Left ventricle myocardium inferior (tissue), 1 donor: ENCODE measurements at regions not wholly inside any gene's neighbourhood (a gene's known extent, or its start where the extent isn't known, plus 50 kb on each side); places are given as distances from the start of the nearest gene placed in this dataset.

Experiments
- DNase-seq: peaks from one replicate; pipeline ENCODE4 v3.0.0-alpha.2; 2020
- H3K27ac ChIP-seq: fragments of 200-600 bp; replicated peaks from 2 replicates; pipeline ENCODE4 v1.8.0; 2021
- H3K27me3 ChIP-seq: fragments of 200-600 bp; 2 replicates; pipeline ENCODE4 v1.8.0; 2021; ENCODE audit warnings: low read depth
- H3K36me3 ChIP-seq: fragments of 200-600 bp; 2 replicates; pipeline ENCODE4 v1.8.0; 2021
- H3K4me1 ChIP-seq: fragments of 200-600 bp; 2 replicates; pipeline ENCODE4 v1.8.0; 2021
- H3K4me3 ChIP-seq: fragments of 200-600 bp; 2 replicates; pipeline ENCODE4 v1.8.0; 2021; ENCODE audit warnings: mild to moderate bottlenecking, moderate library complexity
- H3K9me3 ChIP-seq: fragments of 200-600 bp; replicated peaks from 2 replicates; pipeline ENCODE4 v1.8.0; 2021
- intact Hi-C: fragments of 100-400 bp; cut with micrococcal nuclease; formaldehyde crosslinking; loops from one replicate; pipeline ENCODE4 v1.11.0; 2022
- TF ChIP-seq, protein P1 (sequence below): fragments of 200-600 bp; IDR thresholded peaks from 2 replicates; pipeline ENCODE4 v1.8.0; 2021; ENCODE audit warnings: antibody characterized with exemption, mild to moderate bottlenecking, borderline replicate concordance
- donor health status: DM: no; HTN: yes; CAD: no; lungs with severe emphysema.

DNA sequence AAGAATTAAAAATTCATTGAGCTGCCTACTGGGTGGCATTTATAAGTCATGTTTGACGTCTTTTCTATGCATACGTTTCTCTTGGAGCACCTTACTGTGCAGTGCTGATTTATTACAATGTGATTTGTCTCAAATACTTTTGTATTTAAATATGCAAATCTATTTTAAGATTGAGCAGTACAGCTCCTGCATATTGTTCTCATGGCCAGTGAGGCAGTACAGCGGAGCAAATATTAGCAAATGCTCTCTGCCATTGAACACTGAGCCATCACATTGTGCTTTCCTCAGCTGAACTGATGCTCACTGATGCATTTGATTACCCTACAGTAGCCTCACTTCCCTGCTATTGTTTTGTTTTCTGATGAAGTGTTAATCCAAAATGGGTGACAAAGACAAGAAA lies 149.6 kb downstream of the HTR1A start:
- Histone ChIP-seq H3K27ac (no peak overlapping the region), H3K36me3 (no peaks in the 10 kb centered on the region), H3K4me3 (no peak overlapping the region), H3K27me3 (no peaks in the 10 kb centered on the region), H3K4me1 (no peaks in the 10 kb centered on the region), H3K9me3 (peaks cover 26% of the 10 kb centered on the region)
- intact Hi-C loops: no loop called here
- TF ChIP-seq, protein P1, sequence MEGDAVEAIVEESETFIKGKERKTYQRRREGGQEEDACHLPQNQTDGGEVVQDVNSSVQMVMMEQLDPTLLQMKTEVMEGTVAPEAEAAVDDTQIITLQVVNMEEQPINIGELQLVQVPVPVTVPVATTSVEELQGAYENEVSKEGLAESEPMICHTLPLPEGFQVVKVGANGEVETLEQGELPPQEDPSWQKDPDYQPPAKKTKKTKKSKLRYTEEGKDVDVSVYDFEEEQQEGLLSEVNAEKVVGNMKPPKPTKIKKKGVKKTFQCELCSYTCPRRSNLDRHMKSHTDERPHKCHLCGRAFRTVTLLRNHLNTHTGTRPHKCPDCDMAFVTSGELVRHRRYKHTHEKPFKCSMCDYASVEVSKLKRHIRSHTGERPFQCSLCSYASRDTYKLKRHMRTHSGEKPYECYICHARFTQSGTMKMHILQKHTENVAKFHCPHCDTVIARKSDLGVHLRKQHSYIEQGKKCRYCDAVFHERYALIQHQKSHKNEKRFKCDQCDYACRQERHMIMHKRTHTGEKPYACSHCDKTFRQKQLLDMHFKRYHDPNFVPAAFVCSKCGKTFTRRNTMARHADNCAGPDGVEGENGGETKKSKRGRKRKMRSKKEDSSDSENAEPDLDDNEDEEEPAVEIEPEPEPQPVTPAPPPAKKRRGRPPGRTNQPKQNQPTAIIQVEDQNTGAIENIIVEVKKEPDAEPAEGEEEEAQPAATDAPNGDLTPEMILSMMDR: no peak
- DNase-seq: no peak

DNA sequence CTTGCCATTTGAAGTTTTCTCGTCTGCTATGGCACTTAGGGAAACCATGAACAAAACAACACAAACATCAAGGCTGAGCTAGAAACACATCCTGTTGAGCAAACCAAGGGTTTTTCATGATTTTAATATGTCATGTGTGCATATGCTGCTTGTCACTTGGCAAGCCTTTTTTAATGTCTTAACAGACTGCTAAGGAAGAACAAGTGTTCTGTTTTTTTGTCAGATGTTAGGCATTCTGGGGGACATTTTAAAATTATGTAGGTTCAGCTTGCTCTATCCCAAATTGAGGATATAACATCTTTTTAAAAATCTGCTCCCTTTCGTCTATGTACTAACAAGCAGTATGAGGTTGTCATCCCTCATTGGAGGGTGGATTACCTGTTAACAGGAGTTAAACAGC lies 150.3 kb downstream of the HTR1A start:
- Histone ChIP-seq H3K9me3 (peaks cover 26% of the 10 kb centered on the region), H3K4me1 (no peaks in the 10 kb centered on the region), H3K27ac (no peak overlapping the region), H3K27me3 (no peaks in the 10 kb centered on the region), H3K4me3 (no peak overlapping the region), H3K36me3 (no peaks in the 10 kb centered on the region)
- intact Hi-C loops: no loop called here
- TF ChIP-seq, protein P1: no peak
- no peak for DNase-seq

DNA sequence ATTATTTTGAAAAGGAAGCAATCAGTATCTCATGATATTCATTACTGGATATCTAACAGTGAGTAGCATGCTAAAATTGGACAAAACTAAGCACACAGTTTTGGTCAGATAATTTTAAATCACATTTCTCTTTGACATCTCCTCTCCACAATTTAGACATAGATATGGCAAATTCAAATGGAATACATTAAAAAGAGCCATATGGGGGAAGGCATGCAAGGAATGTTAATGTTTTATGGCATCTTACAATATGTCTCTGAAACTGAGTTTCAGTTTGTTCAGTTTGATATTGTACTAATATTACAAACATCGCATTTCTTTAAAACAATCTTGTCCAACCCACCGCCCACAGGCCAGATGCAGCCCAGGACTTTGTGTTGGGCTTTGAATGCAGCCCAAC lies 151.0 kb downstream of the HTR1A start:
- intact Hi-C loops: no loop called here
- no peaks in the 10 kb centered on the region for H3K36me3 ChIP-seq
- DNase-seq: no peak
- no peak overlapping the region for H3K27ac ChIP-seq
- H3K9me3 ChIP-seq: peaks cover 26% of the 10 kb centered on the region
- H3K4me1 ChIP-seq: no peaks in the 10 kb centered on the region
- no peak overlapping the region for H3K4me3 ChIP-seq
- TF ChIP-seq, protein P1: no peak
- H3K27me3 ChIP-seq: no peaks in the 10 kb centered on the region

DNA sequence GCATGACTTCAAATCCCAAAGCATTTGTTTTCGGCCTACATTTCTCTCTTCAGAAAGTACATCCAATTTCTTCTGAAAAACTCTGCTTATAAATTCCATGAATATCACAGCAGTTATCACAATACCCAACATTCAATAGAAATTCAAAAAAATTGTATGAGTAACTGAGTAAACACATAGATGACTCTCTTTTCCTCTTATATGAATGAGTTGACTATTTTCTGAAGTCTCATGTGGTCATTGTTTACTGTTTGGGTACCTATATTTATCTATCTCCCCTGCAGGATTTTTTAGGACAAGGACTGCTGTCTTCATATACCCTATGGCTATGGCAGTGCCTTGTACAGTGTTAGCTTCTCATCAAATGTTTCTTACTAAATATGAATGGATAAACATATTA lies 157.1 kb downstream of the HTR1A start:
- Histone ChIP-seq H3K27ac (no peak overlapping the region), H3K4me3 (no peak overlapping the region), H3K36me3 (no peaks in the 10 kb centered on the region), H3K9me3 (no peaks in the 10 kb centered on the region), H3K4me1 (no peaks in the 10 kb centered on the region), H3K27me3 (no peaks in the 10 kb centered on the region)
- TF ChIP-seq, protein P1: no peak
- intact Hi-C loops: no loop called here
- DNase-seq: no peak

DNA sequence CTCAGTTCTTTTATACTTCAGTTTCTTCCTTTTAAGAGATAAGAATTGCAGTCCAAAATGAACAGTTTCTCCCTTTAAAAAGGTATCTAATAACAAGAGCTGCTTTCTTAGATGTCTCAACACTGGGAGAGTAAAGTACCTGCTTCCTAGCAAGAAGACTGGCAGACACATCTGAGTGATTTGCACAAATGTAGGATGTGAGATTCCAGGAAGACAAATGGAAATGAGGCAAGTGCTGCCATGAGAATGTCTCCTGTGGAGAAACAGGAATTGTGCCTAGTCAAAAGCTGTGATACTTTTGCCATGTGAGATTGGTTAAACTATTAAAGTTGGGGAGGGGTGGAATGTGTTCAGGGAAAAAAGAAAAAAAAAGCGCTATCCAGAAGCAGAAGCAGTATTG lies 159.1 kb downstream of the HTR1A start:
- DNase-seq: no peak
- Histone ChIP-seq H3K4me3 (no peak overlapping the region), H3K27me3 (no peaks in the 10 kb centered on the region), H3K36me3 (no peaks in the 10 kb centered on the region), H3K27ac (no peak overlapping the region), H3K4me1 (no peaks in the 10 kb centered on the region), H3K9me3 (peaks cover 9% of the 10 kb centered on the region)
- TF ChIP-seq, protein P1: no peak
- intact Hi-C loops: no loop called here

DNA sequence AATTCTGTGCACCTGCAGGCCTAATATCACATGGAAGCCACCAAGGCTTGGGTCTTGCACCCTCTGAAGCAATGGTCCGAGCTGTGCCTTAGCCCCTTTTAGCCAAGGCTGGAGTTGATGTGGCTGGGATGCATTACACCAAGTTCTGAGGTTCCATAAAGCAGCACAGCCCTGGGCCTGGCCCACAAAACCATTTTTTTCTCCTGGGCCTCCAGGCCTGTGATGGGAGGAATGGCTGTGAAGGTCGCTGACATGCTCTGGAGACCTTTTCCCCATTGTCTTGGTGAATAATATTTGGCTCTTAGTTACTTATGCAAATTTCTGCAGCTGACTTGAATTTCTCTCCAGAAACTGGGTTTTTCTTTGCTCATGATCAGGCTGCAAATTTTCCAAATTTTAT lies 167.3 kb downstream of the HTR1A start:
- TF ChIP-seq, protein P1: no peak
- intact Hi-C loops: no loop called here
- Histone ChIP-seq H3K4me3 (no peak overlapping the region), H3K36me3 (no peaks in the 10 kb centered on the region), H3K27me3 (no peaks in the 10 kb centered on the region), H3K4me1 (no peaks in the 10 kb centered on the region), H3K27ac (no peak overlapping the region), H3K9me3 (peaks cover 26% of the 10 kb centered on the region)
- no peak for DNase-seq
